HG02970 (cell line): ENCODE measurements at regions not wholly inside any gene's neighbourhood (a gene's known extent, or its start where the extent isn't known, plus 50 kb on each side); places are given as distances from the start of the nearest gene placed in this dataset.
"Not testable (repeated sequence)": the region's sequence is repeated elsewhere in the genome, so short reads cannot be mapped to it uniquely, and the experiment has no call there.

Experiments
- ATAC-seq: cut with Tn5 transposase; IDR thresholded peaks from one replicate; pipeline ENCODE4 v1.9.1; 2021; ENCODE audit warnings: mild to moderate bottlenecking, moderate library complexity, moderate number of reproducible peaks; ENCODE audit not compliant: unreplicated experiment, low FRiP score

DNA sequence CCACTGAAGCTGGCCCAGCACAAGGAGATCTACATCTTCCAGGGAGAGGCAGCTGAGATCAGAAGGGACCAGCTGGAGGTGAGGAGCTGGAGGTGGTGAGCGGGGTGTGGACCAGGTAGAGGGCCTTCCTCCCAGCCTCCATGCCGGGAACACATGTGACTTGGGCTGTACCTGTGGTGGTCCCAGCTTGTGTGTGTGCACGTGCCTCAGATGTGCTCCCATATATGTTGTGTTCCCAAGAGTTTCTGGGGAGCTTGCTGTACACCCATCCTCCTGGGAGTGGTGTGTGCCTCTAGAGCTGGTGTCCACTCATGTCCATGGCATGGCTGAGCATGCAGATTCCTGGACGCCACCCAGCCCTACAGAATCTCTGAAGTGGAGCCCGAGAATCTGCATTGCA is 183.7 kb upstream of the AKAP13 start:
- ATAC-seq, result not testable (repeated sequence)

DNA sequence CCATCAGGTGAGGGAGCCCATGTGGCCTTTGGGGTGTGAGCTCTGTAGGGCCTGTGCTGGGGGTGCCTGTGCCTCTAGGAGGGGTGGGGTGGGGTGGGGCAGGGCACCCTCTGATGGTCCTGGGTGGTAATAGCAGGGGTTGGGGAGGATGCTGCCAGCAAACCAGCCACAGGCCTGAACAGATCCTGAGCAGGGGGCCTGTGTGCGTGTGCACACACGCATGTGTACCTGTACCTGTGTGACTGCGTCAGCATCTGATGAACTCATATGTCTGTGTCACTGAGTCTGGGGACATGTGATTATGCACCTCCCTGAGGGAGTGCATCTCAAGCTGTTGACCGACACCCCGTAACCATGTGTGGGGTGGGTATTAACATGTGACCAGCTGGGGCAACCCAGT is 182.8 kb upstream of the AKAP13 start:
- not testable (repeated sequence) for ATAC-seq

DNA sequence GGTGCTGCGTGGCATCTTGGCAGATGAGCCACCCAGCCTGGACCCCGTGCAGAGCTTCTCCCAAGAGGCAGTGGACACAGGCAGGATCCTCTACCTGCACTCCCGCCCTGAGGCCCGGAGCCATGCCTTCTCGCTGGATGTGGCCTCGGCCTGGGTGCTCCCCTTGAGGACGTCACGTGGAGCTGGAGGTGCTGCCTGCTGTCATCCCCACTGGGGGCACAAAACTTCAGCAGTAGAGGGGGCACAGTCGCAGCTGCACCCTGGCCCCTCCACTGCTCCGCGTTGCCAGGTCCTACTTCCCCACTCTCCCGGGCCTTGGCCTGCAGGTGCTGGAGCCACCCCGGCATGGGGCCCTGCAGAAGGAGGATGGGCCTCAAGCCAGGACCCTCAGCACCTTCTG is 182.0 kb upstream of the AKAP13 start:
- not testable (repeated sequence) for ATAC-seq

DNA sequence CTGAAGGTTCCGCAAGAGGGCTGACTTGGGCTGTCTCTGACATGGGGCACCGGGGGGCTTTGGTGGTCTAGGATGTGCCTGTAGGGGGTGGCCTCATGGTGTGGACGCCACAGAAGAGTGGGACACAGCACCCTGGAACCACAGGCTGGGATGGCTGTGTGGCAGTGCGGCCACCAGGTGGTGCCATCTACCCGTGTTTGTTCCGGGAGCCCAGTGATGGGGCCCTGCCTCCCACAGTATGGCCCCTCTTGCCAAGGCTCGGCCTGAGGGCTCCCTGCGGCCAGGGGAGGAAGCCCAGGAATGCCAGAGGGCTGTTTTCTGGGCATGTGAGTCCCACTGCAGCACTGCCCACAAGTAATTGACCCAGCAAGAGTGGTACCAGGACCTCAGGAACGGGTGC is 180.2 kb upstream of the AKAP13 start:
- peak; percentile 62 for ATAC-seq

DNA sequence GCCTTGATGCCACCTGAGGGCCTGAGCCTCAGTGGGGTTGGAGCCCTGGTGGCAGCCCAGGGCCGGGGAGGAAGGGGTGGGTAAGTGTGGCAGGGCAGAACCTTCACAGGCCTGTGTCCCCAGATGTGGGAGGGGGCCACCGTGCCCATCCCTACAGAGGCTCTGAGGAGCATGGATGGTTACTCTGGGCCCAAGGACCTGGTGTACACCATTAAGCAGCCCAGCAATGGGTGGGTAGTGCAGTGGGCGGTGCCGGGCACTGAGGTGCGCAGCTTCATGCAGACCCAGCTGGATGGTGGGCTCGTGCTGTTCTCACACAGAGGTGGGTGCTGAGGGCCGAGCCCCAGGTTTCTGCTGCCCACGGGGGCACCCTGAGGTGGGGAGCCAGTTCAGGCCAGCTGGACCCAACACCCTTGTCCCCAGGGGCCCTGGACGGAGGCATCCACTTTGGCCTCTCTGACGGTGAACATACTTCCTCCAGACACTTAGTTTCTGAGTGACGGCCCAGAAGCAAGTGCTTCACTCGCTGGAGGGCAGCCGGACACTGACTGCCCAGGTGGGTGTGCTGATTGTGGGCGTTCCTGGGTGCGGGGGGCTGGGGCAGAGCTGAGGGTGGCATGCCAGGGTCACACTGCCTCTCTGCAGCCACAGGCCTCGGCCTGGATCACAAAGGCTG is 179.1 kb upstream of the AKAP13 start:
- not testable (repeated sequence) for ATAC-seq

DNA sequence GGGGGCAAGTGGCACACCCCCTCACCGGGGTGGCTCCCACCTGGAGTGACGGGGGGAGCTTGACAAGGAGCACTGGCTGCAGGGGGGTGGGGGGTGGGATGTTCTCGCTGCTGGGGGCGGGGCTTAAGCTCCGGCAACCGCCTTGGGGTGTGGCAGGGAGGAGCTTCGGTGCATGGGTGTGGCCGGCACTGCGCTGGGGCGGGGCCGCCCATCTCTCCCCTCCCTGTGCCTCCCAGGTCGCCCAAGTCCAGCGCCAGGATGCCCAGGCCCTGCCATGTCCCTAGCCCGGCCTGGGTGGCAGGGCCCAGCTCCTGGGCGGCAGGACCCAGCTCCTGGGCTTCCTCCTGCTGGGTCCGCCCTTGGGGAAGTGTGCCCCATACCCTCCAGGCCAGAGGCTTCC is 175.9 kb upstream of the AKAP13 start:
- not testable (repeated sequence) for ATAC-seq

DNA sequence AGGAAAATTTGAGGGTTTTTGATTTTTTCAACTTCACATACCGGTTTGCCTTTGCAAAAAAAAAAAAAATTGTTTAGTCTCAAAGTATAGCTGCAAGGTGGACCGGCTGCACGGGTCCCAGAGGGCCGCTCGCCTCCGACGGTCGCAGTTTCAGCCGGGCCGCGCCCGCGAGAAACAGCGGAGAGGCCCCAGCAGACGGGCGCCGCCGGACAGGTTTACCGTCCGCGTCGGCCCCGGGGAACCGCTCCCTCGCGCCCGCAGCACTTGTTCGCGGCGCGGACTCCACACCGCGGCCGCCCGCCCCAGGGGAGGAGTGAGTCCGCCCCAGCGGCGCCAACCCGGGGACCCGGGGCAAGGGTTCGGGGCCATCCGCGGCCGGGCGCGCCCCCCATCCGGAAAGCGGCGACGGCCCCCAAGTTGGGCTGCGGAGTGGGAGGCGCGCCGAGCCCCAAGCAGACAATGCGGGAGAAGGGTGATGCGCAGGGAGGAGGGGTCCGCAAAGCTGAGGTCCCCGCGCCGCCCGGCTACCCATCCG is 146.5 kb upstream of the AKAP13 start:
- not testable (repeated sequence) for ATAC-seq

DNA sequence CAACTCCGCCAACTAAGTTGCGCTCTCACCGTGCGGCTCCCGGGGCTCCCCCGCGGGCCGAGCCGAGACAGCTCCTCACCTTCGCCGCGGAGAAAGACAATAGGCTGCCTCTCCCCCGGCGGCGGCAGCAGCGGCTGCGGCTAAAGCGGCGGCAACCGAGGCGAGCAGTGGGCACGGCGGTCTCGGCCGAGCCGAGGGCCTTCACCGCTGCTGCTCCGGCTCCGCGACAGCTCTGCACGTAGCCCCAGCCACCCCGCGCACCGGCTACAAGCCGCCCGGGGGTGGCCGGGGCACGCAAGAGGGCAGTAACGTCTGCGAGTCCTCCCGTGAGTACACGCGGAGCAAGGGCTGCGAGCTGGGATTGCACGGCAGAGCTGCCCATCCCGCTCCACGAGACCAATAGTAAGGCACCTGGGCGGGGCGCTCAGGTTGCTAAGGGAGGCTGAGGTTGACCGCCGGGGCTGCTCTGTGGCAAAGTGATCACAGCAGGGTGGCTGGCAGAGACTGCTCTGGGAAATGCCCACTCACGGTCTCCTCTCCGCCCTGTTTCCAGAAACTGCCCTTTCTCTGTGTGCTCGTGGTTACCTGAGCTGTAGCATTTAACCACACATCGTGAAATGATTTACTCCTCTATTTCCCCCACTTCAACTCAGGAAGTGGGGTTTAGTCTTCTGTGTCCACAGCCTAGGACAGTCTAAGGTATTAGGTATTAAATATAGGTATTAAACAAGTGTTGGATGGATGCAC is 145.8 kb upstream of the AKAP13 start:
- not testable (repeated sequence) for ATAC-seq

DNA sequence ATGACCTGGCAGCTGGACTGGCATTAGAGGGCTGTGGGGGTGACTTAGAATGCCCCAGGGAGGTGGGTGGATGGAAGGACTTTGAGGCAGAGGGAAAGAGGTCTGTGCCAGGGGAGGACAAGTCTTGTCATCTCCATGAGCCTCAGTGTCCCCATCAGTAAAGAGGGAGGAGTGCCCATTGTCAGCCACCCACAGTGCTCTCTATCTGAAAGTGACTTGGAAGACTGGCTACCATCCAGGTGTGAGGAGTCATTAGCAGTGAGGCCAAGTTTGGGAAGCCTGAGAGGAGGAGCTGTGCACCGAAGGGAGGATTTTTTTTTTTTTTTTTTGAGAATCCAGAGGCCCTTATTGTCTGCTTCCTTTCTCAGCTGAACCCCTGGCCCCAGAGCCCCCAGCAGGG is 136.3 kb upstream of the AKAP13 start:
- not testable (repeated sequence) for ATAC-seq

DNA sequence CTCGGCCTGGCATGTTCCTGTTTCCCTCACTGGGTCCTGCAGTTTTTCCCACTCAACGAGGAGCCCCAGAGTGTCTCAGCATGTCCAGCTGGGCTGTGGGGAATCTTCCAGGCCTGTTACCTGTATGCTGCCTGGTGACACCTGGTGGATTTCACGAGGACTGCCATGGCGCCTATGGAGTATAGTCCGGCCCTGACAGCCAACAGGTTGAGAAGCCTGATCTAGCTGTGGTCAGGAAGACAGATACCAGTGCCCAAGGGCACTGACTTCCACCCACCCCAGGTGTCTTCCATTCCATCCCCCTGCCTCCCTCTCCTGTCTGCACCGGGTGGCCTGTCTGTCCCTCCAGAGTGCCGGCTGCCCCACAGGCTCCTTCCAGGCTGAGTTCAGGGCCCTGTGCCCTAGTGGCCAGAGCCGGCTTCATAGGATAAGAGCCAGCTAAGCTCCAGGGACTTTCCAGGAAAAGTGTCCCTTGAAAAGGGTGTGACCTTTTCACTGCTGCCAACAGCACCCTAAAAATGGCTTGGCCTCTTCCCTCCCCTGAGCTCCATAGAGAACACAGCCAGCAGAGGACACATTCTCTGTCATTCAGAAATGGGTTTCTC is 129.4 kb upstream of the AKAP13 start:
- ATAC-seq, result not testable (repeated sequence)

DNA sequence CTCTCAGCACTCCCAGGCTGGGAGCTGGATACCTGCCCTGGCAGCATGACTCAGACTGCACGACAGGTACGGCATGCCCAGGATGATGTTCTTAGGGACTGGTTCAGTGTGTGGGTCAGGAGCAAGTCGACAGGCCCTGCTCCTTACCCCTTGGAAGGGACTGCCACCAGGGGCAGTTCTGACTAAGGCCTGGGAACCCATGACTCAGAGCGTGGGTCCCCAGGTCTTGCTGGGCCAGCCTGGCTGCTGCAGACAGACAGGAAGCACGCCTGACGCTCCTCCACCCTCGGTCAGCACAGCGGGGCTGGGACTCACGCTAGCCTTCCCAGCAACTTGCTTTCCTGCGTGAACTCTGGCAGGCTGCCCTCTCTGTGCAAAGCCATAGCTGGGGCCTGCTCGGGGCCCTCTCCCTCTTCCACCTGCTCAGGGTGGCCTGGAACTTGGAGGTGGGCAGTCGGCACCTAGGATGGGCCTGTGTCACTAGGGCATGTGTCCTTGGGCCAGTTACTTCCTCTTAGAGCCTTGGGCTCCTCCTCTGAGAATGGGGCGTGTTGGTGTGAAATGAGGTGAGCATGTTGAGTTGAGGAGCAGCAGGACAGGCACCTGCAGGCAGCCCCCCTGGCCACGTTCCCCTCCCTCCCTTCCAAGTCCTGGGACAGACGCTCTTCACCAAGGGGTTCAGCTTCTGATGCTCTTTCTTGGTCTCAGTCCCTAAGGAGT is 127.0 kb upstream of the AKAP13 start:
- ATAC-seq, result not testable (repeated sequence)

DNA sequence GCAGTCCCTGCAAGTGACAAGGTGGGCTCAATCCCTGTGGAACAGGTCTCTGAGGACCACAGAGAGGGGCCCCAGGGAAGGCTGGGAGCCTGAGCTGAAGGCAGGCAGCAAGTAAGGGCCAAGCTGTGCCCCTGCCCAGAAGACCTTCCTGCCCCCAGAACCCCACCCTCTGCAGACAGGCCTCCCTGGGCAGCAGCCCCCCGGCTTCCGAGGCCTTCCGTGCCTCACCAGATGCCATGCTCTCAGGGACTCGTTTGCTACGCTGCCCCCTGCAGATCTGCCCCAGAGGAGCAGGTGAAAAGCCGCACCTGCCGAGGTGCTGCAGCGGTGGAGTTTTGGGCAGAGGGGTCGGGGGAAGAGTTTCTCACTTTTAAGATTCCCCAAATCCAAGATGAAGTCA is 125.4 kb upstream of the AKAP13 start:
- ATAC-seq, result not testable (repeated sequence)

DNA sequence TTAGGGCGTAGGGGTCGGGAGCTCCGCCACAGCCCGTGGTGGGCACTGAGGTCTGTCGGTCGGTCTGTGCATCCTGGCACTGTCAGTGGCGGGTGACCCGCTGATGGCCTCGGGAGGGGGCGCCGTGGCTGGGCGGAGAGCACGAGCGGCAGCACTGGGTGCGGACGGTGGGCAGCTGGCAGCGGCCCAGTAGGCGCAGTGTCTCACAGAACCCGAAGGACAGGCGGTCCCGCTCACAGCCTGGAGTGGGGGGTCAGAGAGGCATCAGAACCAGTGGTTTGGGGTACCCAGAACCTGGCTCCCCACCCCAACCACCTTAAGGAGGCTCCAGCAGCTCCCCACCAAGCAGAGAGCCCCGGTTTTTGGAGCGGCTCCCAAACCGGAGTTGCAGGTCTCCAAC is 124.9 kb upstream of the AKAP13 start:
- ATAC-seq, result not testable (repeated sequence)

DNA sequence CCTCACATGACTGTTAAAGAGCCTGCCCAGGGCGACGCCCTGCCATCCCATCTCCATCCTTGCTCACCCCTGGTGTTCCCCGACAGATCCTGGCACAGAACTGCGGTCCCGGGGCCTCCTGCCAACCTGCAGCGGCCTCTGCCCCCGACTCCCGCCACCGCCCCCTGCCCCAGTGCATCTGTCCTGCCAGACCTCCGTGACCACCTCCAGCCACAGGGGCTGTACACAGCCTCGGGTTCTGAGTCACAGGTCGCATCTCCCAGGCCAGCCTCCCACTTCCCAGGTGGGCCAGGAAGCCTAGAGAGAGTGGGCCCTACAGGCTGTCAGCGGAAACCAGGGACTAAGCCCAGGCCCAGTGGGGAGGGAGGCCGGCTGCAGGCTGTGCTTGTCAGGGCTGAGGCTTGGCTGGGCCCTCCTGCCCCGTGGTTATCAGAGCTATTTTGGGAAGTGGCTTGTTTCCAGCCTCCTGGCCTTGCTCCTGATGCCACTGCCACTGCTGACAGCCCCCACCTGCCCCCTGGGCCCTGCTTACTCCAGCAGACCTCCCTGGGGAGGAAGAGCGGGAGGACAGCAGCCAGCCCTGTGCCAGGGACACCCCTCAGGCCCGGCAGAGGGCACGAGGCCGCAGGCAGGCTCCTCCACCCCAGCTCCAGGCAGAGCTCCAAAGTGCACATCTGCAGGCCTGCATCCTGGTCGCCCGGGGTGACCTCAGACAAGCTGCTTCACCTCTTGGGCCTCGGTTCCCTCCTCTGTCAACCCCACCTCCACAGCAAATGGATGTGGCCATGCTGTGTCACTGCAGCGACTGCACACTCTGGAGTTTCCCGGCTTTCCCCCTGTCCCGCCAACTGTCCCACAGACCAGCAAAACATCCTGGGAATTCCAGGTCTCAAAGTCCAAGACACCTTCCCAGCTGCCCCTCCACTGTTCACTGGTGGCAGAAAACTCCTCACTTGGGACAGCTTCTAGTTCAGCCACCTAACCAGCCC is 124.1 kb upstream of the AKAP13 start:
- ATAC-seq, result not testable (repeated sequence)

DNA sequence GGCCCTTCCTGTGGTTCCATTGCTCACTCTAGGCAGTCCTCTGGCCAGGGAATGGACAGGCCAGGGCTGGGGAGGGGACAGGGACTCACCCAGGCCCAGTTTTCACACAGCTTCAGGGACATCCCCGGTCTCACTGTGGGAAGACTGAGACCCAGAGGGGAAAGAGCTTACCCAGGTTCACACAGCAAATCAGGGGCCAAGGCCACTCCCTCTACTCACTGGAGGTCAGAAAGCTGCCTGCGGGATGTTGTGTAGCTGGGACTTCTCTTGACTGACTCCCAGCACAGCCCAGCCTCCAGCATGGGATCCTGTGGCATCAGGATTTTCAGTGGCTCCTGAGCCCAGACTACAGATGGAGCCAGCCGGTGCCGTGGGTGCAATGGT is 122.3 kb upstream of the AKAP13 start:
- ATAC-seq, result not testable (repeated sequence)

DNA sequence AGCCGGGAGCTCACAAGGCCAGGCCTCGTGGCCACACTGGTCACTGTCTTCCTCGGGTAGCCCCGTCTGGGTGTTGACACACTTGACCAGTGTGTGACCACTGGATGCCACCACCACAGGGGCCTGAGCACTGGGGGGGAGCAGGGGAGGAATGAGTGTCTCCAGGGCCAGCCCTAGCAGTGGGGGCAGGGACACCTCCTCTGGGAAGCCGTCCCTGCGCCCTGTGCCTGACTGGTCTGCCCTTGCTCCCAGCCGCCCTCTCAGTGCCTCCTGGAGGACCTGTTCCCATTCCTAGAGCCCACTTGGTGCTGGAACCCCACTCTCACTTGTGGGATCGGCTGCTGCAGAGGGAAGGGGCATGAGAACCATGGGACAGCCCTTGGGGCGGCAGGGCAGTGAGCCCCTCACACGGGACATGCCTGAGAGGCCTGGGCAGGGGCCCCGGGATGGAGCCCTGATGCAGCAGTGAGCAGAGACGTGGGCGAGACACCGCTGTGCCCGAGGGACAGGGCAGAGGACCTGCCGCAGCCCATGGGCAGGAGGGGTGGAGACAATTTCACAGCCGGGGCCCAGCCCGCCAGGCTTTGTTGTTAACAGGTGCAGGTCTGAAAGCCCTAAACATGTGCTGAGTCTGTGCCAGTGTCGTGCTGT is 121.7 kb upstream of the AKAP13 start:
- ATAC-seq, result not testable (repeated sequence)

DNA sequence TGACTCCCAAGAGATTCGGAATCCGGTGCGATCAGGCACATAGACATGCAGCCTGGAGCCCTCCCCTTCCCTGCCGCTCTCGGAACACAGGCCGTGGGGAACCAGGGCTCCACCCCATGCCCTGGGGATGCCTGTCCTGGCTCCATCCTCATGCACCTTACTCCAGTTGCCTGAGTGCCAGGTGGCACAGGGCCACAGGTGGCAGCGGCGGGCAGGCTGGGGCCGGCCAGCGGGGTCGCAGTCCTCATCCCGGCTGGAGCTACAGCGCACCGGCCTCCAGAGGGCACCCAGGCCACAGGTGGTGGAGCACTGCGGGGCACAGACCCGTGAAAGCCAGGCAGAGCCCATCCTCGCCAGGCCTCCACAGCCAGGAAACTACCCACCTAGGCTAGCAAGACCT is 119.9 kb upstream of the AKAP13 start:
- ATAC-seq, result not testable (repeated sequence)

DNA sequence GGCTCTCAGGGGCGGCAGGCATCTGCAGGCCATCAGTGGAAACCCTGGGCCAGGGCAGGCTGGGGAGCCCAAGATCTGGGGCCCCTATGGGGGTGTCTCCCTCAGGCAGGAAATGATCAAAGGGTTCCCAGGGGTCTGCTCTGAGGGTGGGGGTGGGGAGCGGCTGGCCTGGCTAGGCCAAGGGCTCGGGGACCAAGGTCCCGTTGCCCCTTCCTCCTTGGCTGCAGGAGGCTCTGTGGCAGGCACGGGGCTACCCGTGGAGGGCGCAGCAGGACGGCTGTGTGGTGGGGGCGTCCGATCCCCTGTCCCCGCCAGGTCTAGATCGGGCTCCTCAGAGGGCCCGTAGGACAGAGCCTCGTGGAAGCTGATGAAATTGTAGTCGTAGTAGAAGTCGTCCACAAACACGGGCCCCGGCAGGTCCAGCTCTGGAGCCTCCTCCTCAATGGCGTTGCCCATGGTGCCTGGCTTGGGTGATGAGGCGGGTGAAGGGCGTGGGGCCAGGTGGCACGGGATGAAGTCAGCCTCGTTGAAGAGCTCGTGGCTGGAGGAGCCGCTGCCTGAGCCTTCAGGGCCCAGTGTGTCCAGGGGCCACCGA is 117.8 kb upstream of the AKAP13 start:
- not testable (repeated sequence) for ATAC-seq
